ENCODE measurements at regions not wholly inside any gene's neighbourhood (a gene's known extent, or its start where the extent isn't known, plus 50 kb on each side); places are given as distances from the start of the nearest gene placed in this dataset.

- Mint-ChIP-seq H3K4me1 (peaks cover 3 to 4% of the 10 kb centered on the region in 2 experiments), H3K27me3 (ENCODE audit: low read depth) (no peaks in the 10 kb centered on the region), H3K9me3 (peaks cover 2 to 3% of the 10 kb centered on the region in 2 experiments; a peak in 2 of 5 replicates), H3K27ac (no peak overlapping the region), H3K36me3 (ENCODE audit: insufficient read depth in 1 of 3, low read depth in 3 of 3) (peaks cover 0 to 1% (median 0%) of the 10 kb centered on the region in 3 experiments; a peak in 2 of 7 replicates), H3K4me3 (no peak overlapping the region)
- no peaks in the 10 kb centered on the region for H3K79me2 ChIP-seq (ENCODE audit: insufficient read depth, low read length)
- DNase-seq: no peak
- H3K14ac ChIP-seq (ENCODE audit: insufficient read depth, low read length): no peak overlapping the region
- no peak overlapping the region for H2BK12ac ChIP-seq (ENCODE audit: insufficient read length, low read depth, low read length)
- H2AK5ac ChIP-seq (ENCODE audit: insufficient read length, low read length): no peak overlapping the region
- no peak overlapping the region for H4K91ac ChIP-seq (ENCODE audit: insufficient read length, low read depth, low read length)
- H2BK120ac ChIP-seq (ENCODE audit: low read depth, low read length, poor library complexity, severe bottlenecking): no peak overlapping the region
- no CpG with 5 or more reads among the region's 1 CpG for WGBS (ENCODE audit: extremely low coverage, insufficient read length, low lambda C conversion rate)
- no peak overlapping the region for H2AFZ ChIP-seq (ENCODE audit: low read length)
- H3K9me3 ChIP-seq (ENCODE audit: control insufficient read depth, low read depth, low read length): no peaks in the 10 kb centered on the region
- no peak overlapping the region for H2BK5ac ChIP-seq (ENCODE audit: insufficient read length, low read length)
- no peak overlapping the region for H3K27ac ChIP-seq (ENCODE audit: insufficient read length, low read depth, low read length)
- H3K9ac ChIP-seq (ENCODE audit: extremely low read depth, insufficient read length, low read length): no peak overlapping the region
- H4K20me1 ChIP-seq (ENCODE audit: control insufficient read depth, insufficient read depth, insufficient read length): no peaks in the 10 kb centered on the region
- H4K8ac ChIP-seq (replicated peaks; ENCODE audit: insufficient read length, low read depth, low read length): no peak overlapping the region
- no peak overlapping the region for H3K4me2 ChIP-seq (ENCODE audit: insufficient read depth, insufficient read length, low read length)
- no peak overlapping the region for H3K18ac ChIP-seq (ENCODE audit: insufficient read length, low read depth, low read length)
- H2BK20ac ChIP-seq (ENCODE audit: low read depth, low read length, poor library complexity, severe bottlenecking): no peak overlapping the region
- H3K79me1 ChIP-seq (ENCODE audit: insufficient read depth, low read depth, low read length, poor library complexity, severe bottlenecking): no peaks in the 10 kb centered on the region
- no peak overlapping the region for H3T11ph ChIP-seq (ENCODE audit: low read length)
- no peak overlapping the region for H3K56ac ChIP-seq (ENCODE audit: insufficient read length, low read depth, low read length)
- H3K23ac ChIP-seq (ENCODE audit: insufficient read length, low read depth, low read length): no peak overlapping the region
- no peaks in the 10 kb centered on the region for H3K23me2 ChIP-seq (ENCODE audit: insufficient read length, low read depth, low read length, poor library complexity, severe bottlenecking)
- H4K5ac ChIP-seq (ENCODE audit: insufficient read length, low read depth, low read length): no peak overlapping the region
- no peak overlapping the region for H2BK15ac ChIP-seq (ENCODE audit: low read depth, low read length)
- no peaks in the 10 kb centered on the region for H3K27me3 ChIP-seq (ENCODE audit: insufficient read depth, low read length)
- no peaks in the 10 kb centered on the region for H3K4me1 ChIP-seq (ENCODE audit: insufficient read depth, low read length)
- H3K4ac ChIP-seq (ENCODE audit: low read depth, low read length): no peak overlapping the region
- no peak for TF ChIP-seq CTCF (conservative IDR thresholded peaks at IDR 0.05)
Measured at GRCh38 chrX:116756958-116757357, 294.2 kb upstream of the CT83 start.
